H1 (cell line): ENCODE measurements at regions not wholly inside any gene's neighbourhood (a gene's known extent, or its start where the extent isn't known, plus 50 kb on each side); places are given as distances from the start of the nearest gene placed in this dataset.

Experiments
- CTCF ChIA-PET: fragments of 300-600 bp; sonication (Branson Sonifier 250); formaldehyde crosslinking; loops from one replicate; lab custom pipeline; 2021; ENCODE audit not compliant: partially characterized antibody; lab: Charles Lee
- POLR2A ChIA-PET: fragments of 300-600 bp; sonication (Branson Sonifier 250); formaldehyde crosslinking; loops from one replicate; lab custom pipeline; 2021; ENCODE audit warnings: inconsistent platforms; ENCODE audit not compliant: partially characterized antibody; lab: Charles Lee
- DNase-seq, 2 experiments: peaks; one replicate each; pipeline versions ENCODE4 v3.0.0 to v3.0.0-alpha.2; 2010 to 2022; ENCODE audit warnings: low spot score in 2 of 2, low read depth in 1 of 2, mixed read lengths in 1 of 2
- FAIRE-seq: peaks from 2 replicates; lab custom pipeline; 2011; peaks lifted over from hg19 to GRCh38; lab: Jason Lieb, UNC
- H2AFZ ChIP-seq: 2 replicates; pipeline ENCODE4 v1.8.1; 2012; ENCODE audit warnings: low read length, inconsistent platforms
- H2AK5ac ChIP-seq: 2 replicates; pipeline ENCODE4 v1.6.1; 2013; ENCODE audit warnings: low read depth, low read length
- H2BK120ac ChIP-seq: replicated peaks from 2 replicates; pipeline ENCODE3; 2013; ENCODE audit warnings: low read depth, low read length, inconsistent platforms
- H2BK12ac ChIP-seq: 2 replicates; pipeline ENCODE4 v1.6.1; 2013; ENCODE audit warnings: low read depth, low read length
- H2BK15ac ChIP-seq: 2 replicates; pipeline ENCODE4 v1.6.1; 2013; ENCODE audit warnings: low read length
- H2BK20ac ChIP-seq: 2 replicates; pipeline ENCODE4 v1.6.1; 2013; ENCODE audit warnings: low read length
- H2BK5ac ChIP-seq: 2 replicates; pipeline ENCODE4 v1.6.1; 2013; ENCODE audit warnings: low read depth, low read length
- H3K14ac ChIP-seq: 2 replicates; pipeline ENCODE4 v1.6.1; 2013; ENCODE audit warnings: inconsistent platforms; ENCODE audit not compliant: insufficient read length
- H3K18ac ChIP-seq: 2 replicates; pipeline ENCODE4 v1.6.1; 2013; ENCODE audit warnings: low read length; ENCODE audit errors: extremely low read depth
- H3K23ac ChIP-seq: 2 replicates; pipeline ENCODE4 v1.6.1; 2013; ENCODE audit warnings: inconsistent platforms; ENCODE audit not compliant: insufficient read length
- H3K23me2 ChIP-seq: 2 replicates; pipeline ENCODE4 v1.6.1; 2013; ENCODE audit warnings: low read depth, low read length
- H3K27ac ChIP-seq: 2 replicates; pipeline ENCODE4 v1.6.1; 2011; ENCODE audit warnings: low read depth, low read length, inconsistent platforms
- H3K27me3 ChIP-seq, 4 experiments: replicated peaks in 1 of 4; 1 replicate in 1 of 4; 2 replicates in 3 of 4; pipeline versions ENCODE4 v1.6.1 to v1.8.1; 2011 to 2013; ENCODE audit warnings: low read length in 3 of 4, mild to moderate bottlenecking in 3 of 4, inconsistent platforms in 2 of 4, mixed read lengths in 2 of 4, moderate library complexity in 1 of 4; ENCODE audit not compliant: control insufficient read depth in 3 of 4, insufficient read depth in 3 of 4; ENCODE audit errors: extremely low read depth in 1 of 4
- H3K36me3 ChIP-seq, 4 experiments: 2 replicates each; pipeline versions ENCODE4 v1.6.1 to v1.8.1; 2011 to 2013; ENCODE audit warnings: mild to moderate bottlenecking in 4 of 4, low read length in 3 of 4, moderate library complexity in 2 of 4, control low read depth in 1 of 4, inconsistent platforms in 1 of 4; ENCODE audit not compliant: insufficient read depth in 4 of 4, control insufficient read depth in 2 of 4
- H3K4ac ChIP-seq: replicated peaks from 2 replicates; pipeline ENCODE3; 2013; ENCODE audit warnings: low read length, low read depth, mixed read lengths, inconsistent platforms; ENCODE audit not compliant: insufficient read length
- H3K4me1 ChIP-seq, 4 experiments: replicated peaks in 1 of 4; 1 replicate in 1 of 4; 2 replicates in 3 of 4; pipeline versions ENCODE4 v1.6.1 to v1.8.1; 2011 to 2013; ENCODE audit warnings: low read length in 3 of 4, inconsistent platforms in 2 of 4, mixed read lengths in 1 of 4; ENCODE audit not compliant: insufficient read depth in 4 of 4, control insufficient read depth in 3 of 4
- H3K4me2 ChIP-seq, 2 experiments: 2 replicates each; pipeline versions ENCODE4 v1.6.1 to v1.8.1; 2011 to 2013; ENCODE audit warnings: low read depth in 2 of 2, low read length in 2 of 2, control low read depth in 1 of 2, inconsistent platforms in 1 of 2, mild to moderate bottlenecking in 1 of 2; ENCODE audit not compliant: insufficient read depth in 1 of 2
- H3K4me3 ChIP-seq, 4 experiments: fragments of 200-600, 300-600 bp in 1 of 4; sonication (generic), shearing (Covaris generic), sonication (Bioruptor Twin) in 1 of 4; 2 replicates each; pipeline versions ENCODE4 v1.5.1 to v1.8.1; 2011 to 2016; ENCODE audit warnings: low read length in 4 of 4, low read depth in 3 of 4, control low read depth in 2 of 4, inconsistent platforms in 2 of 4, mild to moderate bottlenecking in 2 of 4, mixed read lengths in 1 of 4, moderate library complexity in 1 of 4; ENCODE audit not compliant: insufficient read depth in 2 of 4; ENCODE audit errors: extremely low read depth in 1 of 4
- H3K56ac ChIP-seq: replicated peaks from 2 replicates; pipeline ENCODE3; 2013; ENCODE audit warnings: low read depth, mild to moderate bottlenecking, mixed read lengths, low read length, inconsistent platforms; ENCODE audit not compliant: insufficient read length
- H3K79me1 ChIP-seq: 2 replicates; pipeline ENCODE4 v1.6.1; 2013; ENCODE audit warnings: low read depth, low read length, control low read depth
- H3K79me2 ChIP-seq, 2 experiments: 2 replicates each; pipeline versions ENCODE4 v1.6.1 to v1.8.1; 2012 to 2013; ENCODE audit warnings: low read length in 2 of 2, mild to moderate bottlenecking in 2 of 2, inconsistent platforms in 1 of 2; ENCODE audit not compliant: insufficient read depth in 2 of 2, control insufficient read depth in 1 of 2
- H3K9ac ChIP-seq, 4 experiments: replicated peaks in 1 of 4; 1 replicate in 1 of 4; 2 replicates in 3 of 4; pipeline versions ENCODE4 v1.6.1 to v1.8.1; 2011 to 2013; ENCODE audit warnings: low read depth in 3 of 4, low read length in 3 of 4, control low read depth in 2 of 4, mild to moderate bottlenecking in 2 of 4, moderate library complexity in 2 of 4, inconsistent platforms in 1 of 4; ENCODE audit errors: extremely low read depth in 1 of 4
- H3K9me3 ChIP-seq, 2 experiments: 2 replicates each; pipeline versions ENCODE4 v1.6.1 to v1.8.1; 2012 to 2013; ENCODE audit warnings: mild to moderate bottlenecking in 2 of 2, moderate library complexity in 2 of 2, control low read depth in 1 of 2, inconsistent platforms in 1 of 2, low read depth in 1 of 2, low read length in 1 of 2, mixed read lengths in 1 of 2; ENCODE audit not compliant: insufficient read depth in 2 of 2
- H4K20me1 ChIP-seq, 2 experiments: replicated peaks in 1 of 2; 2 replicates each; pipeline versions ENCODE3 to v1.8.1; 2011 to 2013; ENCODE audit warnings: inconsistent platforms in 2 of 2, low read length in 2 of 2, mild to moderate bottlenecking in 1 of 2; ENCODE audit not compliant: insufficient read depth in 2 of 2, control insufficient read depth in 1 of 2
- H4K5ac ChIP-seq: 2 replicates; pipeline ENCODE4 v1.6.1; 2013; ENCODE audit warnings: low read length, low read depth, mixed read lengths, inconsistent platforms; ENCODE audit not compliant: insufficient read length
- H4K8ac ChIP-seq: 2 replicates; pipeline ENCODE4 v1.8.0; 2013; ENCODE audit warnings: mild to moderate bottlenecking, moderate library complexity, low read length, inconsistent platforms; ENCODE audit not compliant: insufficient read depth; ENCODE audit errors: extremely low read depth
- H4K91ac ChIP-seq: replicated peaks from 2 replicates; pipeline ENCODE3; 2013; ENCODE audit warnings: low read length, mixed read lengths, inconsistent platforms; ENCODE audit not compliant: insufficient read length
- BCL11A ChIP-seq, 2 experiments: IDR thresholded peaks; one replicate each; pipeline ENCODE4 v1.6.1; 2011; ENCODE audit warnings: low read depth in 2 of 2, low read length in 2 of 2, mild to moderate bottlenecking in 2 of 2
- GTF2F1 ChIP-seq: IDR thresholded peaks from 2 replicates; pipeline ENCODE4 v1.6.1; 2012; ENCODE audit warnings: low read depth, low read length, improper control_type of control experiment, borderline replicate concordance
- HDAC2 ChIP-seq, 2 experiments: fragments of 300-600 bp in 1 of 2; sonication (generic) in 1 of 2; IDR thresholded peaks; 2 replicates each; pipeline ENCODE4 v1.6.1; 2011 to 2012; ENCODE audit warnings: low read depth in 2 of 2, low read length in 2 of 2, mild to moderate bottlenecking in 2 of 2, moderate library complexity in 2 of 2, borderline replicate concordance in 1 of 2, inconsistent platforms in 1 of 2
- TAF7 ChIP-seq: optimal IDR thresholded peaks from 2 replicates; pipeline ENCODE3; 2011; ENCODE audit warnings: low read depth, mild to moderate bottlenecking, inconsistent platforms, low read length, moderate library complexity, borderline replicate concordance
- WGBS, 2 experiments: shearing (Covaris generic) in 1 of 2; methylation state at CpG; one replicate each; pipeline versions ENCODE4 v1.1.6 to v1.1.7; 2013 to 2015; ENCODE audit warnings: low lambda C conversion rate in 2 of 2, mixed read lengths in 2 of 2, inconsistent platforms in 1 of 2, low coverage in 1 of 2, missing lambda C conversion rate in 1 of 2; ENCODE audit not compliant: insufficient replicate concordance in 2 of 2, insufficient coverage in 1 of 2, insufficient read length in 1 of 2; ENCODE audit errors: extremely low coverage in 1 of 2, missing lambda C conversion rate in 1 of 2; 5-methylcytosine and 5-hydroxymethylcytosine counted together

DNA sequence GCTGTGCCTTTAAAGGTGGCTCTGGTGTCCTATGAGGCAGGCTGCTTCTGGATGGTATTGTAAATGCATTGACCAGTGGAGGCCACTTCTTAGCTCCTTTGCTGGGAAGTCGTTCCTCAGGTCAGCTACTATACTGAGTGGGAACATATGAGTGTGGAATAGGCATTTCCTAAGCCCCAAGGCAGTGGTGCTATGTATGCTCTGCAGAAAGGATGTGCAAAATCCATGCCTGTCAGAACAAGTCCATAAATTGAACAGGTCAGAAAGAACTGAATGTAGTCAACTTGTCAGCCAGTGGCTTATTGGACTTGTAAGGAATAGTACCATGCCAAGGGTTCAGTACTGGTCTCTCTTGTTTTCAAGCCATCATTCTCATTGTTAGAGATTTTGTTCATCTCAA lies 216.4 kb downstream of the CDH10 start:
- H4K8ac ChIP-seq: no peak overlapping the region
- no peak overlapping the region for H2BK120ac ChIP-seq
- no peak overlapping the region for H2BK20ac ChIP-seq
- CTCF ChIA-PET: interaction anchor here (1.2 kb wide), 1 partner anchor 9 kb away, joined by 3 read pairs; no protein-coding TSS in a partner anchor
- H4K91ac ChIP-seq: no peak overlapping the region
- H4K20me1 ChIP-seq: no peaks in the 10 kb centered on the region
- H3K4ac ChIP-seq: no peak overlapping the region
- H3K4me3 ChIP-seq: no peak overlapping the region
- no peaks in the 10 kb centered on the region for H3K79me2 ChIP-seq
- TF ChIP-seq HDAC2 (IDR thresholded peaks at IDR 0.05; ENCODE audit: borderline replicate concordance in 1 of 2, low read depth in 2 of 2, low read length in 2 of 2): no peak
- TF ChIP-seq BCL11A (IDR thresholded peaks at IDR 0.05; ENCODE audit: low read depth in 2 of 2, low read length in 2 of 2): no peak
- TF ChIP-seq TAF7: no peak
- no peak for TF ChIP-seq GTF2F1
- H3K4me2 ChIP-seq: no peak overlapping the region
- H3K9ac ChIP-seq: no peak overlapping the region
- no peak overlapping the region for H2BK15ac ChIP-seq
- WGBS, 2 experiments: 84% methylated on average over 1 of the region's 1 CpG; no CpG with 5 or more reads in 1 of the 2 experiments
- no peaks in the 10 kb centered on the region for H3K27me3 ChIP-seq
- no peak overlapping the region for H3K23ac ChIP-seq
- no peak overlapping the region for H3K56ac ChIP-seq
- H3K4me1 ChIP-seq: no peaks in the 10 kb centered on the region
- H2AFZ ChIP-seq: no peak overlapping the region
- H3K18ac ChIP-seq: no peak overlapping the region
- H3K27ac ChIP-seq: no peak overlapping the region
- no peak overlapping the region for H2BK12ac ChIP-seq
- no peaks in the 10 kb centered on the region for H3K79me1 ChIP-seq
- no peak overlapping the region for H4K5ac ChIP-seq
- no peaks in the 10 kb centered on the region for H3K36me3 ChIP-seq
- H2AK5ac ChIP-seq: no peak overlapping the region
- FAIRE-seq (no peak), DNase-seq (no peak)
- no peak overlapping the region for H2BK5ac ChIP-seq
- H3K14ac ChIP-seq: no peak overlapping the region
- H3K9me3 ChIP-seq: no peaks in the 10 kb centered on the region; a peak in 2 of 4 replicates
- POLR2A ChIA-PET: no interaction called here
- no peaks in the 10 kb centered on the region for H3K23me2 ChIP-seq
